HuH-7.5 (cell line): ENCODE measurements at regions not wholly inside any gene's neighbourhood (a gene's known extent, or its start where the extent isn't known, plus 50 kb on each side); places are given as distances from the start of the nearest gene placed in this dataset.
"Not testable (repeated sequence)": the region's sequence is repeated elsewhere in the genome, so short reads cannot be mapped to it uniquely, and the experiment has no call there.

Experiments used
- DNase-seq: peaks from one replicate; pipeline ENCODE4 v3.0.0; 2011; ENCODE audit warnings: low spot score

DNA sequence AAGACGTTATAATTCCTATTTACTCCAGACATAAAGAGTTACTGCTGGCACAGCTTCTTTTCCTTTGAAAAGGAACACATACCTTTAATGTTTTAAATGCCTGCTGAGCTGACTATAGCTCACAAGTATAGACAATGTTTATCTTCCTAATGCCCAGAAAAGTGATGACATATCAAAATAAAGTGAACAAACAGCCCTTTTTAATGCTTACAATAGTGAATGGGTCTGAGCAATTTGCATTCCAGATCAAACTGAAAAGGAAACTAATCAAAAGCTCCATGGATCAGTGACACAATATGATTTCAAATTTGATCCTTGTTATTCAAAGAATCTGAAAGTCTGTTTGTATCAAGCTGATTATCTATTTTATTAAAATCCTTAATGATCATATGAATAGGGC, 233.6 kb upstream of the SEMA3E start:
- DNase-seq = no peak

DNA sequence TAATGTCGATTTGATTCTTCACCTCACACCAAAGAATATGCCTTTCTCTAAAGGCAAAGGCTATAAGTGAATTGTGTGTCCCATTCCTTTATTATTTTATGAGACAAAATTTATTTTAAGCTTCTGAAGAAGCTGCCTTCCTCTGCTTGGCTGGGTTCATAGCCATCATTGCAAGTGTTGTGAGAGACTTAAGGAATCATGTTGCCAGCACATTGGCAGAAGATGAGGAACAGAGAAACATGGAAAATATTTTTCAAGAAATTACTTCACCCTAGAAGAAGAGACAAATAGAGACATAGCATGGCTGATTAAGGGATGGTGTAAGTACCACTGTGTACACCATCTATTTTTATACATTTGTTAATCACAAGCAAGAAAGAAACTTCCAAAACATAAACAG, 230.1 kb upstream of the SEMA3E start:
- no peak for DNase-seq

DNA sequence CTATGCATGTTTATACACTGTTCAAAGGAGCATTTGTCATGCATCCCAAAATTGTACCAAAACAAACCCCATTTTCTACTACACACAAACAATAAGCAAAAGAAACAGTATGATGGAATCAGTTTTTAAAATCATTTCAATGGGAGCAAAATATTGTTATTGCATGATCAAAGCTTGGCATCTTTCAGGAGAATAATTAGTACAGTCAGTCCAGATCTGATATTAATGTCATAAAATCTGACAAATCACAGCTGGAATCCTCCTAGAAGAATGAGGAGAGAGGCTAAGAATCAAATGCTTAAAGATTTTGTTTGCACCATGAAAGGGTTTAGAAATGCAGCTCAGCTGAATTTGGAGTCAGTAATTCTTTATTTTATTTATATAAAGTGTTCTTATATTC, 229.7 kb upstream of the SEMA3E start:
- DNase-seq = no peak

DNA sequence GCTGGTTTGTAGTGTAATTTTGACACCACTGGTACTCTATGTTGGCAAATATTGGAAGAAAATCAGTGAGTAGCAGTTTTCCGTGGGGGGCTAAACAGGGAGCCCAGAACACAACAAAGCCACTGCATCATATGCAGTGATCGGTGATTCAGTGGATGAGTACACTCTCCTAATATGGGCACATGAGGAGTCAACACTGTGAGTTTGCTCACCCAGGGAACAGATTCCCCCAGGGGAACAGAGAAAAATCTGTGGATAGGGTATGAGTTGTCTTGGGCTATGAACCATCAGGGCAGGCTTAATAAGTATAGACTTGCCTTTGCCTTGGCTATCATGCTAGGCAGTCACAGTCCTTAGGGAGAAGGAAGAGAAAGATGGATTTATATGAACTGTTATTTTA, 227.7 kb upstream of the SEMA3E start:
- no peak for DNase-seq

DNA sequence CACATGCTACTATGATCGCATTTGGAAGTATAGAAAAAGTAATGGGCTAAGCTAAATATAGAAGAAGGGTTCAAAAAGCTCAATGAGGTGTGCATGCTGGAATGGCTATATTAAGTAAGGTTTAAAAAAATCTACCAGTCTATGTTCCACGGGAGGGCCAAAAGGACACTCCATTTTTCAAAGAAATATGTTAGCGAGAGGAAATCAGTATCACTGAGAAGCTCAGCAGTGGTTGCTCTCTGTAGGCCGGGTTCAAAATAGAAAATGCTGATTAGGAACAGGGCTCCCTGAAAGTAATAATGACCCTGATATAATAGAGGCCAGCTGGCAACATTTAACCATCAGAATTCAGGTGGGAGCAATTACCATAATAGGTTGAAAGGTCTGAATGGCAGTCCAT, 224.5 kb upstream of the SEMA3E start:
- no peak for DNase-seq

DNA sequence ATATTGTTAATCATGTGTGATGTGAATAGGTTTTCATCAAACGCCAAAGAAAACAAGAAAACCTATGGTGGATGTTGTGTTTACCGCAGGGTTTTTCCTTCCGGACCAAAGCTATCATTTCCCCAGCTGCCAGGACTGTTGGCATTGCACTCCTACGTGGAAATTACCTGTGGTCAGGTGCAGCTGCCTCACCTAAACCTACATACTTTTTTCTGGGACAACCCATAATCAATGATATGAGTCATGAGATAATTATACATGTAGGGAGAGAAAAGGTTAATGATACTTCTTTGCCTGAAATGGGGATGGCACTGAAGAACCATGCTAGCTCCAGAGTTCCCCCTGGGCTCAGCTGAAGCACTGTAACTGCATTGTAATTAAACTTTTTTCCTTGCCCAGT, 223.6 kb upstream of the SEMA3E start:
- DNase-seq = no peak

DNA sequence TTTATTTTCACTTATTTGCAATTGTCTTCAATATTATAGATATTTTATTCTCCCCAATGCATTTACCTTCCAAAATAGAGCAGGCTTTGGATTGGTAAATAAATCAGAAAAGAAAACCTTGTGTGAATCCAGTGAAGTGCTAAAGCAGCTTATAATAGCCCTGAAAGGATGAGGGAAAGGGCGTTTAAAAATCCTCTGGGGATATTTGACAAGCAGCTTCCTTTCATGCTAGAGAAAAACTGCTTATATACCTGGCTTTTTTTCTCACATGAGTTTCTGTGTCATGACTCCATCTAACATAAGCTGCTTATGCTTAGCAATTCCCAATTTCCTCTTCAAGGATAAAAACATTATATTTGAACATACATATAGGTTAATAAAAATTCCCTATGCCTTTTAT, 221.6 kb upstream of the SEMA3E start:
- no peak for DNase-seq

DNA sequence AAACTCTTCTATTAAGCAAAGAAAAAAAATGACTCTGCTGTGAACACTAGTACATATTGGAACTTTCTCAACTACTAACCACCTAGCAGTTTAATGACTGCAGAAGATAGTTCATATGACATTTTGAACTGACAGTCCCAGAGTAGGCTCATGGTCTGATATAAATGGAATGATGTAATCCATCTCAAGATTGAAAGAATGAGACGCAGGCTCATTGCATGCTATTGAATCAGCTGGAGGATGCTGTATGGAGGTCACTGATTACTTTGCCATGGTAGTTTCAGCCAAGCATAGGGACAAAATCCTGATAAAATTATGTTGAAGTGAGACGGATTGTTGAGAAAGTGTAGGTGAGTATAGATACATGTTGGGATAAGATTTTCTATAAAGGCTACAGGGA, 217.6 kb upstream of the SEMA3E start:
- DNase-seq = no peak

DNA sequence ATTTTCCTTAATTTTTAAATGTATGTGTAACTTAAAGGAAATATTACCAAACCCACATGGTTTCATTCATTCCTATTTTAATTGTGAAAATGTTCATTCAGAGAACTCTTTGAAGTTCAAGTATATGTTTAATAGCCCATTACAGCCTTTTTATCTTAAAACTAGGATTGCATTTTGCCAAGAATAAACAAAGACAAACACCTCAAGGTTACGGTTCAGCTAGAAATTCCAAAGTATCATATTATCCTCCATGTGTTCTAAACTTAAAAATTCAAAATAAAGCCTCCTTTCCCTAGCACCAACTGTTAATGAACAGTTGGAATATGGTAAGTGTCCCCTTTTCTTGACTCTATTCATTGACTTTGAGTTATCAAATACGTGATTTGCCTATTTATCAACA, 215.6 kb upstream of the SEMA3E start:
- DNase-seq = no peak

DNA sequence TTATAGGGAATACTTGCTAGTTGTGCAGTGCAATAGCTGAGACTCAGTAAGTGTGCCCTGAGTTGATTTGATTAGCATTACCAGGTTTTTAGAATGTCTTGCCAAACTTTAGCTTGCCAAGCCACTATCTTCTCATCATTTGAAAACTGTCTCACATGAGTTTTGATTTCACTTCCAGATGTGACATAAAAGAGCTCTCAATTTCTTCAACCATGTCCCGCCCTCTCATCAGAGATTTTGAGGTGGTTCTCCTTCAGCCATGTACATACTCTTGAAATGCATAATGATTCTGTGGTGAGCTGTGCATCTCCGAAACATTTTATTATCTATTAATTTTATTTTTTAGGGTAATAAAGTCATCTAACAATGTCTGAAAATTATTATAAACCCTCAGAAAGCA, 215.0 kb upstream of the SEMA3E start:
- no peak for DNase-seq

DNA sequence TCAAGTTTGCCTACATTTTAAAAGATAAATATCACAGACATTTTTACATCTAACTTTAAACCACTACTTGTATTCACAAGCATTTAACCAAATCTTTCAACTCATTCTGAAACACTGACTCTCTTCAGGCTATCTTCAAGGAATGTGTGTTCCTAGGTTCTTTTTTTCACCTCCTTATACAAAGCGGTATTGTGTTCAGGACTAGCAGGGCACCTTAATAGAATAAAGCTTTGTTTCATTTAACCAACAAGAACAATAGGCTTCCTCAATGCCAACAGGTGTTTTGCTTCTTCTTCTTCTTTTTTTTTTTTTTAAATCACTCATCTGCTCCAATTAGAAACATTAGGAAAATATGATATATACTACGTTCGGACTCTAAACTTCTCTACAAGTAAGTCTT, 212.9 kb upstream of the SEMA3E start:
- DNase-seq = no peak

DNA sequence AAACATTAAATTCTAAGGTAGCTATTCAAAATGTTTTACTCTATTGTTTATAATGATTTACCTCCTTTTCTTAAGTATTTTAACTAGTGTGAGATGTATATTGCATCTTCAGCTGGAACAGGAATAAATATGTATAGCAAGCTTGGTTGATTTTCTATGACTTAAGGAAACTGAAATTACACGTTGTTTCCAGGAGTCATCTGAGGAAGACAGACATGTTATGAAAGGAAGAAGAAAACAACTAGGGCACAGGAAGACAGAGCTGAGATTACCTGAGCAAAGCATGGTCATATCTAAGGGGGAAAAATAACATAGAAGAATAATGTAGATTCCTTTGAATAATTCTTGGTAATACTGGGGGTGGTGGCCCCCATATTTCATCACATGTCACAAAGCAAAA, 210.9 kb upstream of the SEMA3E start:
- DNase-seq = no peak

DNA sequence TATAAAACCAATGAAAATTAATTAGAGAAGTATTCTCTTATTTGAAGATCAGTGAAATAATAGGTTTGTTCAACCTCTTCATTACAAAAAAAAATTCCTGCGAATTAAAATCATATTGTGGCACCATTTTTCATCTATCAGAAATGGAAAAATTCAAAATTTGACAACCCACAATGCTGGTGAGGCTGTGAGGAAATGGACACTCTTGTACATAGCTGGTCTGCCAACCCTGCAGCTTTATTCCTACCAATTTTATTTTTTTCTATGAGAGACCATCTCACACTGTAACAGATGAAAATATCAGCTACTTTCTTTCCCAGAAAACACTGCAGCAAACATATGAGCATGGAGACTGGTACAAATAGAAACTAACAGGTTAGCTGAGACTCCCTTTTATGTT, 208.8 kb upstream of the SEMA3E start:
- no peak for DNase-seq

DNA sequence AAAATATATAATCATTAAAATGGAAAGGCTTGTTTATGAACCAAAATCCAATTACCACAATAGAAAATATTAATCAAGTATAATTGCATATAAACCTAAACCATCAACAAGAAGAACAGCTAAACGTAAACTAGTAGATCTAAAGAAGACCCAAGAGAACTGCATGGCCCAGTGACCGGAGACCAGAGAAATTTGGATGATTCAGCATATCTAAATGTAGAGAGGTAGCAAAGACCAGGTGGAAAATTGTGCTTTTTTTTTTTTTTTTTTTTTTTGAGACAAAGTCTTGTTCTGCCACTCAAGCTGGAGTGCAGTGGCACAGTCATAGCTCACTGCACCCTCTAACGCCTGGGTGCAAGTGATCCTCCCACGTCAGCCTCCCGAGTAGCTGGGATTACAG, 207.2 kb upstream of the SEMA3E start:
- no peak for DNase-seq

DNA sequence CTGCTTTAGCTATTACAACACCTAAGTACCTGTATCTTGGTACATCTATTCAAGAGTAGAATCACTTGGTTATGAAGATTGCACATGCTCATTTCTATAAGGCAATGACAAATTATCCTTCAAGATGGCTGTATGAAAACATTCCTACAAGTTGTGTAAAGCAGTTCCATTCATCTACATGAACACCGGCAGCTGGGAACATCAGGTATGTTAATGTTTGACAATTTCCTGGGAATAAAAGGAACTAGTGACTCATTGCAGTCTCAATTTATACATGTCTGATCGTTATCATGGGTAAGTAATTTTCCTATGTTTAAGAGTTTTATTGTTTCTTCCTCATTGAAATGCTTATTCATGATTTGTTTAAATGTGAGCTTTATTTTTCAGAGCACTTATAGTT, 203.2 kb upstream of the SEMA3E start:
- no peak for DNase-seq

DNA sequence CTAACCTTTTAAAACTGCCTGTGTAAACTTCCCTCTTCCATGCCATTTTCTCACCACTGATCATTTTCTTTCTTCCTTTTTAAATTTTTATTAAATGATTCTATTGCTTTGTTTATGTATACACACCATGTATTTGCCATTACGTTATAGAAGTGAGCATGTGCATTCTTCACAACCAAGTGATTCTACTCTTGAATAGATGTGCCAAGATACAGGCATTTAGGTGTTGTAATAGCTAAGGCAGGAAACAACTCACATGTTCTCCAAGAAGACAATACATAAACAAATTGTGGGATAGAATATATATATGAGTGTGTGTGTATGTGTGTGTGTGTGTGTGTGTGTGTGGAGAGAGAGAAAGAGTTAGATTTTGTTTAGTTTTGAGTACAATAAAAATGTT, 202.6 kb upstream of the SEMA3E start:
- DNase-seq = no peak

DNA sequence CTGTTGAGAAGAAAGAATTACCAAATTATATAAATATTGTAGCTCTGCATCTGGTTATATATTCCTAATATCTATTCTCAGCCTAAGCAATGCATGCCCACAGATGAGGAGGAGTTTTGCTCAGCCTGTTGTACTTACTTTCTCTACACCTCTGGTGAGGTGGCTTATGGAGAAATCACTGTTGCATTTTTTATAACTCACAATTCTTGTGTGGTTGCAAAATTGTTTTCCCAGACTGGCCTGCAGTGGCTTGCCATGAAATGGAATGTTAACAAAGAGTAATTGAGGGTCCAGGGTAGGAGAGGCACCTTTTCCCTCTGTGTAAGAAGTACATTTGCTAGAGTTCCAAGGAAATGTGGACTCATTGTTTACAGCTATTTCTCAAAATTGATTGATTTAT, 202.0 kb upstream of the SEMA3E start:
- no peak for DNase-seq

DNA sequence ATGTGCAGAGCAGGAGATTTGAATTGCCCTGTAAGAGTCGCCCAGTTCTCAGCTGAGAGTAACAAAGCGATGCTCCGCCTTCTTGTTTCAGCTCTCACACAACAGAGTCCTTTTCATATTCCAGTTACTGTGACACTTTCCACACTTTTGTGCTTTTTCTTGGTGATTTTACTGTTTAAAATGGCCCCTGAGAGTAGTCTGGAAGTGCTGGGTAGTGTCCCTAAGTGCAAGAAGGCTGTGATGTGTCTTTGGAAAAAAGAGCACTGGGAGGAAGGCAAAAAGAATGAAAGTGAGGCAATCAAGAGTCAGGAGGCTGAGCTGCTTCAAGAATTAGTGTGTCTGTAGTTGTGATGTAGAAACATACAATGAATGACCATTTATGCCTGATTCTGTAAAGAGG, 201.2 kb upstream of the SEMA3E start:
- no peak for DNase-seq

DNA sequence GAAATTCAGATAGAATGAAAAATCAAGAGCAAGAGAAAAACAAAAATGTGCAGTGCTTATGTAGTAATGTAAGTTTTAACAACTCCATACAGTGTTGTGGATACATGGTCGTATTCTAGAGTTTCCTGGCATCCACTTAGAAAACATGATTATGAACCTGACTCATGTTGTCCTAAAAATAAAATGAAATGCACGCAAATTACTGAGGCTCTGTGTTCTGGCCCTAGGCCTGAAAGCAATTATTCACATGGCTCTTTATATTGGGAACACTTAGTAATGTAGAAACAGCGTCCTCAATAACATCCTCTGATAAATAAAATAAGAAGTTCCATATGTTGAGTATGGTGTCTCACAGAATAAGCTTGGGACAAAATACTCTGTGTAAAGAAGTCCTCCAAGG, 200.2 kb upstream of the SEMA3E start:
- DNase-seq = no peak

DNA sequence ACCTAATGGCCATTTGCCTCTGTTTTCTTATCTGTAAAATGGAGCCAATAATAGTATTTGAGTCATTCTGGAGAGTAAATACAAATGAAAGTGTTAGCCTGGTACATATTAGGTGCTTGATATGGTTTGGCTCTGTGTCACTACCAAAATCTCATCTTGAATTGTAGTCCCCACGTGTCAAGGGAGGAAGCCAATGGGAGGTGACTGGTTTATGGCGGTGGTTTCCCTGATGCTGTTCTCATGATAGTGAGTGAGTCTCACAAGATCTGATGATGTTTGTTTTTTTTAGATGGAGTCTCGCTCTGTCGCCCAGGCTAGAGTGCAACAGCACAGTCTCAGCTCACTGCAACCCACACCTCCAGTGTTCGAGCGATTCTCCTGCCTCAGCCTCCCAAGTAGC, 194.0 kb upstream of the SEMA3E start:
- no peak for DNase-seq

DNA sequence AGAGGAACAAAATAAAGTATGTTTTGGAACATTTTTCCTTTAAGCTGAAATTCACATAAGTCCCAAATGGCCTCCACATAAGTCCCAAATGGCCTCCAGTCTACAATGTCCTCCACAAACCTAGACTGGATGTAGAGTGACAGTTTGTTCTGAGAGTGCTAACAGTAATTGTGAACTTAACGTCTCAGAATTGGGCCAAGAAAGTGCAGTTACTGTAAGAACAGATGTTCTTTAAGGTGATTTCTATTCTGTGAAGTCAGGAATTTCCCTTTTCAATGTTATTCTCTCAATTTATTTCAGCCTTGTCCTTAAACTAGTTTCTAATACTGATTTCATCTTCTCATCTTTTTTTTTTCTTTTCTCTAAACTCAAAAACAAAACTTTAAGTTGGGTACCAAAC, 188.7 kb upstream of the SEMA3E start:
- no peak for DNase-seq

DNA sequence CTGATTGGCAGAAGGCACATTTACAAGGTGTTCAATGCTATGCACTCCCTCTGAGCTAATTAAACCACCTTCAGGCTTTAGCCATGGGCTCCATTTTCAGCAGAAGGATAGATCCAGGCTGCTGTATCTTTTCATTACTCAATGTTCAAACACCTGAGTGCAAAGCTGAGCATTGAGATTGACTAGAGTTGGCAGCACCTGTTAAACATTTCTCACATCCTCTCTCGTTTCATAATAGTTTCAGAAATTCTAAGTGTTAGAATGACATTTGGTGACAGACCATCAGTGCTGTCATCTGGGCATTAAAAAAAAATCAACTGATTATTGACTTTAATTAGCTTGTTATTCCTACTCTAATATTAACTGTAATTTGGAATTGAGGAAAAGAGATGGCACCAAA, 187.1 kb upstream of the SEMA3E start:
- no peak for DNase-seq

DNA sequence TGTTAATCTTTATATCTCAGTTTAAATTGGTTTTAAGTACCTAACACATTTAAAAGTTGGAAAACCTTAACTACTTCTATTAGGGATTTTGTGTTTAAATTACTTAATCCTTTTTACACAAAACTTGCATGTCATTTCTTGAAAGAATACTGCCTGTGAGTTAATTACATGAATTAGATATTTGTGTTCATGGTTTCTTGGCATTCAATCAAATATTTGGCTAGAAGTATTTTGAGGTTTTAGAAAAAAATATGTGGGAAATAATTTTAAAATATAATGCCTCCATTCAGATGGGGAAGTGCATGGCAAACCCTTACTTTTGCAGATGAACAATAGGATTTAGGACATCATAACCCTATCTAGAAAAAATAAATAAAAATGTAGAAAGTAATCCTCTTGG, 186.5 kb upstream of the SEMA3E start:
- DNase-seq = no peak

DNA sequence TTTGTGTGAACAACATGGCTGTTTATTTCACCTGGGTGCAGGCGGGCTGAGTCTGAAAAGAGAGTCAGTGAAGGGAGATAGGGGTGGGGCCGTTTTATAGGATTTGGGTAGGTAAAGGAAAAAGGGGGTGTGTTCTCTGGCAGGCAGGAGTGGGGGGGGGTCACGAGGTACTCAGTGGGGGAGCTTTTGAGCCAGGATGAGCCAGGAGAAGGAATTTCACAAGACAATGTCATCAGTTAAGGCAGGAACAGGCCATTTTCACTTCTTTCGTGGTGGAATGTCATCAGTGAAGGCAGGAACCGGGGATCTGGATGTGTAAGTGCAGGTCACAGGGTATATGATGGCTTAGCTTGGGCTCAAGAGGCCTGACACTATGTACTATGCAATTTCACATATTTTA, 184.8 kb upstream of the SEMA3E start:
- DNase-seq = not testable (repeated sequence)

DNA sequence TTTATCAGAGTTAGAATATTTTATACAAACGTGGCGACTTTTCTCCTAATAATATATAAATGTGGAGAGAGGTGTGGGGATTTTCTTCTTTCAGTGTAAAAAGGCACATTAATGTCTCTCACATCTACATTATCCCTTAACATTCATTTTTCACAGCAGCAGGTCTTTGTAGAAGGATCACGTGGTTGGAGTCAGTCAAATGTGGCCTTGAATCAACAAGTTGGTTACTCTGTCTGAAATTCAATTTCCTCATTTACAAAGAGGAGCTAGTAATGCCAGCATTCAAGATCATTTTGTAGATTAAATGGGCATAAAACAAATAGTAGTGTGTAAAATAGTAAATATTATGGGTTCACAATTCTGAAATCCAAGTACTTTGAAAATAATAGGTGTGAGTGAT, 183.1 kb upstream of the SEMA3E start:
- DNase-seq = no peak

DNA sequence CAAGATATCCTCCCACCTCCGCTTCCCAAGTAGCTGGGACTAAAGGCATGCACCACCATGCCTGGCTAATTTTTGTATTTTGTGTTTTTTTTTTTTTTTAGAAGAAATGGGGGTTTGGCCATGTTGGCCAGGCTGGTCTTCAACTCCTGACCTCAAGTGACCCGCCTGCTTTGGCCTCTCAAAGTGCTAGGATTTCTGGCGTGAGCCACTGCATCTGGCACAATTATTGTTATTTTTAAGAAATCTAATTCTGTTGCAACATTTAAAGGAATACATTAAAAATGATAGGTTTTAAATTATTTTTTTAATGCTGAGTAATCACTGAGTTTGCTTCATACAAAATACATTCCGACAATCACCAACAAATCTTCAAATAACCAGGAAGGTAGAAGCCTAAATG, 178.1 kb upstream of the SEMA3E start:
- DNase-seq = no peak
